Stomach (tissue), 8 donors: ENCODE measurements at regions not wholly inside any gene's neighbourhood (a gene's known extent, or its start where the extent isn't known, plus 50 kb on each side); places are given as distances from the start of the nearest gene placed in this dataset.

Experiments used
- DNase-seq, 2 donors: peaks; one replicate each; pipeline versions ENCODE4 v3.0.0 to v3.0.0-alpha.2; 2013 to 2019
- H3K27ac ChIP-seq, 5 donors: fragments of 200-600 bp in 4 of 5; sonication (generic) in 4 of 5; one replicate each; pipeline ENCODE4 v1.5.1; 2013 to 2019; ENCODE audit warnings: mild to moderate bottlenecking in 1 of 5, moderate library complexity in 1 of 5
- H3K27me3 ChIP-seq, 3 donors: fragments of 200-600 bp; sonication (generic); one replicate each; pipeline ENCODE4 v1.5.1; 2017 to 2019; ENCODE audit warnings: mixed run types in 1 of 3
- H3K36me3 ChIP-seq, 4 donors: fragments of 200-600 bp; sonication (generic); 1 replicate in 3 of 4; 2 replicates in 1 of 4; pipeline ENCODE4 v1.5.1; 2016 to 2019
- H3K4me1 ChIP-seq, 4 donors: fragments of 200-600 bp; sonication (generic); one replicate each; pipeline ENCODE4 v1.5.1; 2016 to 2019
- H3K4me3 ChIP-seq, 4 donors: fragments of 200-600 bp; sonication (generic) in 3 of 4; one replicate each; pipeline ENCODE4 v1.5.1; 2016 to 2019; ENCODE audit warnings: mild to moderate bottlenecking in 1 of 4
- H3K9me3 ChIP-seq, 4 donors: fragments of 200-600 bp; sonication (generic); one replicate each; pipeline ENCODE4 v1.5.1; 2016 to 2019
- EP300 ChIP-seq: sonication (generic); formaldehyde crosslinking; IDR thresholded peaks from one replicate; pipeline ENCODE4 v1.6.1; 2017; ENCODE audit warnings: antibody characterized with exemption
- POLR2A ChIP-seq, 4 donors: fragments of 450-650 bp; IDR thresholded peaks; one replicate each; pipeline ENCODE4 v1.6.1; 2016; ENCODE audit warnings: antibody characterized with exemption in 4 of 4, control low read depth in 2 of 4, mild to moderate bottlenecking in 1 of 4, moderate library complexity in 1 of 4
- POLR2AphosphoS5 ChIP-seq, 3 donors: sonication (generic); formaldehyde crosslinking; IDR thresholded peaks; one replicate each; pipeline ENCODE4 v1.6.1; 2016; ENCODE audit warnings: antibody characterized with exemption in 3 of 3
- WGBS, 5 donors: extraction: QIAGEN DNeasy Blood & Tissue Kit in 3 of 5; methylation state at CpG; one replicate each; pipeline versions ENCODE4 v1.1.5 to v1.1.7; 2013 to 2018; 5-methylcytosine and 5-hydroxymethylcytosine counted together
- intact Hi-C: fragments of 100-400 bp; cut with DNase I; formaldehyde crosslinking; loops from one replicate; pipeline ENCODE4 v1.15.1; 2023; ENCODE audit warnings: low total_unique reads
- TF ChIP-seq, protein P1 (sequence below), 7 experiments: fragments of 450-650 bp in 4 of 7; fragments of 200-600 bp in 3 of 7; sonication (generic) in 3 of 7; IDR thresholded peaks; one replicate each; pipeline ENCODE4 v1.5.1; 2016 to 2019; ENCODE audit warnings: antibody characterized with exemption in 7 of 7, control low read depth in 2 of 7, mild to moderate bottlenecking in 1 of 7
- donor health status: healthy with polysubstance abuse.
- donor health status: Bipolar disorder and iron deficiency.
- donor health status: healthy.

DNA sequence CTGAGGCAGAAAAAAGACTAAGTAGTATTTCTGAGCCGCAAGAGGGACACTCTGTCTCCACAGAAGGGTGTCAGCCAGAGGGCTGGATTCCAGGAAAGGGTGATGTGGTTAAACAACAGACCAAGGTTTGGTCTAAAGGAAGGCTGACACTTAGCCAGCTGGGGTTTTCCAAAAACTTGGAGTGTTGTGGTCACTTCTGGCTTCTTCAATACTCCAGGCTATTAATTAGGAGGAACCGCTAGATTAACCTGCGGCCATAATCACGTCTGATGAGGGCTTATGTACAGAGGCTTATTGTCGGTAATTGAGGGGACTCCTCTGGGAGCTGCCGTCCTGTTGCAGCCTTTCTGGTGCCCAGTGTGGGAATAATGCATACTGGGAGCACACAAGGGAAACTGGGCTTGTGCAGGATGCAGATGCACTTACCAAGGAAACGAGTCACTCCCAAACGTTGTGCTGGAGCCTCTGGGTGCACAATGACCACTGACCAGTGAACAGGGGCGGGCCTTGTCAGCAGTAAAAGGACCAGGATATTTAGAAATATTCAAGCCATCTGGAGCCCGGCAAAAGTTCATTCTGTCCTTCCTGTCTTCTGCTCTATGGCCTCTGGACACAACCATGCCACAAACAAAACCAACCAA is 70.2 kb upstream of the TUT7 start:
- Histone ChIP-seq H3K9me3 (no peaks in the 10 kb centered on the region), H3K27ac (no peak overlapping the region), H3K27me3 (no peaks in the 10 kb centered on the region), H3K4me3 (no peak overlapping the region), H3K36me3 (no peaks in the 10 kb centered on the region), H3K4me1 (no peaks in the 10 kb centered on the region)
- intact Hi-C loops, result no loop called here
- DNase-seq, result no peak
- WGBS, 5 donors, result 58 to 69% (median 63%) methylated on average over 10 of the region's 10 CpGs
- TF ChIP-seq, protein P1, sequence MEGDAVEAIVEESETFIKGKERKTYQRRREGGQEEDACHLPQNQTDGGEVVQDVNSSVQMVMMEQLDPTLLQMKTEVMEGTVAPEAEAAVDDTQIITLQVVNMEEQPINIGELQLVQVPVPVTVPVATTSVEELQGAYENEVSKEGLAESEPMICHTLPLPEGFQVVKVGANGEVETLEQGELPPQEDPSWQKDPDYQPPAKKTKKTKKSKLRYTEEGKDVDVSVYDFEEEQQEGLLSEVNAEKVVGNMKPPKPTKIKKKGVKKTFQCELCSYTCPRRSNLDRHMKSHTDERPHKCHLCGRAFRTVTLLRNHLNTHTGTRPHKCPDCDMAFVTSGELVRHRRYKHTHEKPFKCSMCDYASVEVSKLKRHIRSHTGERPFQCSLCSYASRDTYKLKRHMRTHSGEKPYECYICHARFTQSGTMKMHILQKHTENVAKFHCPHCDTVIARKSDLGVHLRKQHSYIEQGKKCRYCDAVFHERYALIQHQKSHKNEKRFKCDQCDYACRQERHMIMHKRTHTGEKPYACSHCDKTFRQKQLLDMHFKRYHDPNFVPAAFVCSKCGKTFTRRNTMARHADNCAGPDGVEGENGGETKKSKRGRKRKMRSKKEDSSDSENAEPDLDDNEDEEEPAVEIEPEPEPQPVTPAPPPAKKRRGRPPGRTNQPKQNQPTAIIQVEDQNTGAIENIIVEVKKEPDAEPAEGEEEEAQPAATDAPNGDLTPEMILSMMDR (IDR thresholded peaks at IDR 0.05), result no peak
- TF ChIP-seq EP300 (no peak), POLR2A (IDR thresholded peaks at IDR 0.05) (no peak), POLR2AphosphoS5 (IDR thresholded peaks at IDR 0.05) (no peak)

GRCh38 chr9:86413971-86414880 is 60.0 kb upstream of the TUT7 start:
- no peak for TF ChIP-seq POLR2AphosphoS5 (IDR thresholded peaks at IDR 0.05)
- TF ChIP-seq, protein P1 (IDR thresholded peaks at IDR 0.05), result peak in 5 of 7 experiments; percentile 28 to 74 (median 61)
- no peak overlapping the region for H3K4me3 ChIP-seq
- 56 to 63% (median 59%) methylated on average over 10 of the region's 10 CpGs for WGBS, 5 donors
- no peaks in the 10 kb centered on the region for H3K9me3 ChIP-seq
- no peaks in the 10 kb centered on the region for H3K27me3 ChIP-seq
- no peaks in the 10 kb centered on the region for H3K36me3 ChIP-seq
- peak in 1 of 2 donors; percentile 64 for DNase-seq
- no peak overlapping the region for H3K27ac ChIP-seq
- H3K4me1 ChIP-seq, result peaks cover 0 to 6% (median 5%) of the 10 kb centered on the region in 4 donors
- intact Hi-C loops, result no loop called here

DNA sequence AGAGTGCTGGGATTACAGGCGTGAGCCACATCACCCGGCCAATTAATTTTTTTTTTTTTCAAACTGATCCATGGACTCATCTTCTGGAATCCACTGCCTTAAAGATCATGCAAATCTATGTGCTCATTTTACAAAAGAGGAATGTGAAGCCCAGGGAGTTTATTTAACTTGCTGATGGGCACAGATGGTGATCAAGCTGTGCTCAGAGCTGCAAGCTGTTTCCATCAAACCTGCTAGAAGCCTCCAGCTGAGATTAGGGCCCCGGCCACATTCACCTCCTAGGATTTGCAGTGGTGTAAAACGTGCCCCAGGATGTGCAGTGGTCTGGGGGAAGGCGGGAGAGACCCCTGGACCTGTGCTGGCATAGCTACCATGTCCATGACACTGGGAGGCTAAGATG is 56.1 kb upstream of the TUT7 start:
- DNase-seq, result no peak
- no peaks in the 10 kb centered on the region for H3K36me3 ChIP-seq
- intact Hi-C loops, result no loop called here
- TF ChIP-seq, protein P1 (IDR thresholded peaks at IDR 0.05), result no peak
- no peaks in the 10 kb centered on the region for H3K27me3 ChIP-seq
- WGBS, 5 donors, result 81 to 91% (median 85%) methylated on average over 5 of the region's 5 CpGs
- H3K4me3 ChIP-seq, result no peak overlapping the region
- H3K9me3 ChIP-seq, result no peaks in the 10 kb centered on the region
- no peak overlapping the region for H3K27ac ChIP-seq
- H3K4me1 ChIP-seq, result peaks cover 17 to 34% (median 25%) of the 10 kb centered on the region in 4 donors

DNA sequence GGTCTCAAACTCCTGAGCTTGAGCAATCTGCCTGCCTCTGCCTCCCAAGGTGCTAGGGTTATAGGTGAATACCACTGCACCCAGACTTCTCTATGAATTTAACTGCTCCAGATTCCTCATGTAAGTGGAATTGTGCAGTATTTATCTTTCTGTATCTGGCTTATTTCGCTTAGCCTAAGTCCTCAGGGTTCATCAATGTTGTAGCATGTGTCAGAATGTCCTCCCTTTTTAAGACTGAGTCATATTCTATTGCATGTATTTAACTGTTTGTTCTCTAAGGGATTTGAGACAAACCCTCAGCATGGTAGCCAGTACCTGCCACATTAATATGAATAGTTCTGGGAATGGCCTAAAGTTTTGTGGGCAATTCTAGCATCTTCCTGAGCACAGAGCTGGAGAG is 53.9 kb upstream of the TUT7 start:
- WGBS, 5 donors, result 71 to 93% (median 83%) methylated on average over 1 of the region's 1 CpG
- no peaks in the 10 kb centered on the region for H3K36me3 ChIP-seq
- no peaks in the 10 kb centered on the region for H3K27me3 ChIP-seq
- TF ChIP-seq EP300, result no peak
- TF ChIP-seq, protein P1 (IDR thresholded peaks at IDR 0.05), result no peak
- TF ChIP-seq POLR2AphosphoS5 (IDR thresholded peaks at IDR 0.05), result no peak
- H3K4me1 ChIP-seq, result peaks cover 19 to 40% (median 33%) of the 10 kb centered on the region in 4 donors
- no peak overlapping the region for H3K4me3 ChIP-seq
- DNase-seq, result no peak
- H3K9me3 ChIP-seq, result no peaks in the 10 kb centered on the region
- no peak overlapping the region for H3K27ac ChIP-seq
- intact Hi-C loops, result no loop called here
